NCI-H510A (cell line): ENCODE measurements at regions not wholly inside any gene's neighbourhood (a gene's known extent, or its start where the extent isn't known, plus 50 kb on each side); places are given as distances from the start of the nearest gene placed in this dataset.
"Not testable (repeated sequence)": the region's sequence is repeated elsewhere in the genome, so short reads cannot be mapped to it uniquely, and the experiment has no call there.

Source experiments
- DNase-seq: peaks from one replicate; lab custom pipeline; 2025; lab: John Stamatoyannopoulos, UW

- DNase-seq = no peak
Observed at GRCh38 chr9:73095425-73095824, 56.2 kb upstream of the ANXA1 start.

DNA sequence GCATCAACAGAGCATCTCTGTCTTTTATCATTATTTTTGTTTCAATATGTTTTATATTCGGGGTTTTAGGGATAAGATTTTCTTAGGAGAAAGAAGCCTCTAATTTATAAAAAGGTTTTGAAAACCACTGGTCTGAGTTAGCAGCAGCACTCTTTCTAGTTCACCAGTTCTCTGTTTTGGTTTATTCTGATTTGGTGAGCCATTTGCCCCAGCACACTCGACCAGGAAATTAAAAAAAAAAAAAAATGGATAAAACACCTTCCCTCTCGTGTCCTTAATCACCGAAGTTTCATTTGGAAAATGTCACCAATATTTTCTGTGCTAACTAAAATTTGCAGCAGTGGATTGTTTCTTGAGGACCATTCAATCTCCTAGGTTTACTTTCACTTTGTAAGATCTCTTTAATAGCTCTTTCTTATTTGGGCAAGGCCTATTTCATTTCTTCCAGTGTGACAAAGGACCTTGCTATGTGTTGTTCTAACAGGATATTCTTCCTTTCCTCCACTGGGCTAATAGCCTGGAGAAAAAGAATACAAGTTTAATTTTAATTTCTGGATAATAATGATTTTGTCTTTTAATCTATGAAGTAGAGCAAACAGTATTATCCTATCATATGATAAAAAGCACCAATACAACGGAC lies 57.8 kb upstream of the ANXA1 start:
- DNase-seq = no peak

DNA sequence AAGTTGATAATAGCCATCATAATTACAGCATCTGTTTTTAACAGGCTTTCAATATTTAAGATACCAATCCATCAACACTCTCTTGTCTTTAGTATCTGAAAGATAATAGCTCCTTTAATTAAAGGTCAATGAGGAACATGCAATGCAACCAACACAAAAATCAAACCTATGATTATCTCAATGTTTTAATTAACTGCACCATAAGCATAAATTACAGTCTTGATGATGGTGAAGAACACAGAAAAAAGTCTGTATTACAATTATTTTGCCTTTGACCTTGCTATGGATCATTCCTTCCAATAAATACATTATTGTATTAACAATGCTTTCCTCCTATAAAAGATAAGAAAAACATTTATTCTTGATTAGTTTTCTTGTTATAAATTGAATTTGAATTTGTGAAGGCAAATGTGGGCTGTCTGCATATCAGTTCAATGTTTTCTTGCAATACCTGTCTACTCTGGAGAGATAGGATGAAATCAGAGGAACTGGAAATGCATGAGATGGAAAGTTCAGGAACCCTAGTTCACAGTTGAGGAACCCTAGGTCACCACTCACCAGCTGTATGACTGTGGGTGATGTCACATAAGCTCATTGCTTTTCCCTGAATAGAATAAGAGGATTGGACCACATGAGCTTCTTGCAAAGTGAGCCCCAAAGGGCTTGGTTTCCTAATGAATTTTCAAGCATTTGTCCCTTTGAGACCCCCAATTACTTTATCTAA lies 58.5 kb upstream of the ANXA1 start:
- no peak for DNase-seq

DNA sequence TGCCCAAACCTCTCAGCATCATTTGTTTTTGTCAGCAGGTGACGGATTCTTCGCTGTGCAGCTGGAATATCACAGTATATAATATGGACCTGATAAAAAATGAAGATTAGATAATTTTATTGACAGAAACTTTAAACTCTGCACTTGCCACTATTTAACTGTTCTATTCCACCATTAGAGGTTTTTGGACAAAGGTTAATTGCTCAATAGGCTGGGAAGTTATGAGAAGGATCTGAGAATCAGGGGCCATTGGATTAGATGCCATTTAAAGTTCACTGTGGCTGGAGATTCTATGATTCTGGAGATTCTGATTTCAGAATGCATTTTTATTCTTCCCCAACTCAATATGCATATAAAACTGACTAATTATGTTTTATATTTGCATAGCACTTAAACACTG lies 59.8 kb upstream of the ANXA1 start:
- DNase-seq = no peak

DNA sequence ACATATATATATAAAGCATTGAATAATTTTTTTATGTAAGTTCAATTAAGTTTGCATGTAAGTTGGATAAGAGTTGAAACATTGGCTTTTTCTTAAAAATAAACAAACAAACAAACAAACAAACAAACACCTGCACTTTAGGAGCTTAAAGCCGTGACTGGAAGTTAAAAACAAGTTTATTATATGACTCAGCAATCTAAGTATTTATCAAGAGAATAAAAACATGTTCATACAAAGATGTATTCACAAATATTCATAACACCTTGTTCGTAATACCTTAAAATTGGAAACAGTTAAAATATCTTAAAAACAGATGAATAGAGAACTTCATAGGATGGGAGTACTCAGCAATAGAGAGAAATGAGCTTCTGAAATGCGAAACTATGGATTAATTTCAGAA lies 61.5 kb upstream of the ANXA1 start:
- DNase-seq = no peak

- no peak for DNase-seq
Observed at GRCh38 chr9:73089304-73089985, 62.2 kb upstream of the ANXA1 start.

DNA sequence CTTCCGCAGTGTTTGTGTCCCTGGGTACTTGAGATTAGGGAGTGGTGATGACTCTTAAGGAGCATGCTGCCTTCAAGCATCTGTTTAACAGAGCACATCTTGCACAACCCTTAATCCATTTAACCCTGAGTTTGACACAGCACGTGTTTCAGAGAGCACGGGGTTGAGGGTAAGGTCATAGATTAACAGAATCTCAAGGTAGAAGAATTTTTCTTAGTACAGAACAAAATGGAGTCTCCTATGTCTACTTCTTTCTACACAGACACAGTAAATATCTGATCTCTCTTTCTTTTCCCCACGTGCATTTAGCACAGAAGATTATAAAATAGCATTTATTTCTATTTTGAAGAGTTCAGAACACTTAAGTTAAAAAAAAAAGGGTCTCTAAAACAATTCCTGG lies 63.8 kb upstream of the ANXA1 start:
- not testable (repeated sequence) for DNase-seq

GRCh38 chr9:73083519-73083918 lies 68.1 kb upstream of the ANXA1 start:
- DNase-seq = no peak

DNA sequence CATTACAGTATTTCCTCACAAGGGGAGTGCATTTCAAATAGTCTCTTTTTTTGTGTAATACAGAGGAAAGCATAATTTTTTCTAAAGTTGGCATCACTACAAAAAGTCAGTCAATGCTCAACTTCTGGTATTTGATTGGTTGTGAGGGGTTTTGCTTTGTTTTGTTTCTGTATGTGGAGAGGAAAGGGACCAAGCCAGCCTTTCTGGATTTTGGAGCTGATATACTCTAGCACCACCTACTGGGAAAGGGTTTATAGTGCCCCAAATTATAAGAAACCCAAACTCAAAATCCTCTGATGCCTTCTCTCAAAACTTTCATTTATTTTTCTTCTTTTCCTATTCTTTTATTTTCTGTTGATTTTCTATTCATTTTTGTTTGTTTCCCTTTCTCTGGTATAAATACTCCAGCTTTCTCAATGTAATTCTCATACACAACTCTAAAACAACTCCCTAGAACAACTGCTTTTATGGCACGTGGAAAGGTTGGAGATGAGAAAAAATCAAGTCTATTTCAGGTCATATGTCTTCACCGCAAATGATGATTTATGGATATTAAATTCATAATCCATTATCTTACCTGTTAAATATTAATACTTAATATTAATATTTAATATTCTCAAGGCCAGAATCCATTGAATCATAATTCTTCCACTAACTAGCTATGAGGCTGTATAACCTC lies 69.5 kb upstream of the ANXA1 start:
- no peak for DNase-seq

- no peak for DNase-seq
Observed at GRCh38 chr9:73080110-73080694, 71.5 kb upstream of the ANXA1 start.

- DNase-seq = no peak
Observed at GRCh38 chr9:73079326-73079725, 72.3 kb upstream of the ANXA1 start.

DNA sequence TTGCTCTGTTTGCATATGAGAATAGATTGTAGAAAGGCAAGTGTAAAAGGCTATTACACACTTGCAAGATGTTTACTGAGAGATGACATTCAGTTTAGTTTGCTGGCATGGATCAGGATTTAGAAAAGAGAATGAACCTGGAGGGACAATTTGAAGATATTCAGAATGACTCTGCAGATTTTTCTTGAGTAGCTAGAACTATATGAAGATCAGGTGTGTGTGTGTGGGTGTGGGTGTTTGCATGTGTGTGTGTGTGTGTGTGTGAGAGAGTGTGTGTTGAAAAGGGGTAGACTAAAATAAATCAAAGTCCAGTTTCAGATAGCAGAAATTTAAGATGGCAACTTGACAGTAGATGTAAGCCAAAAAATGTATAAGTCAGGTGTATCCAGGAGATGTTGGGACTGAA lies 74.0 kb upstream of the ANXA1 start:
- no peak for DNase-seq

GRCh38 chr9:73076970-73077369 lies 74.7 kb upstream of the ANXA1 start:
- DNase-seq = no peak

GRCh38 chr9:73074176-73074708 lies 77.4 kb upstream of the ANXA1 start:
- no peak for DNase-seq

DNA sequence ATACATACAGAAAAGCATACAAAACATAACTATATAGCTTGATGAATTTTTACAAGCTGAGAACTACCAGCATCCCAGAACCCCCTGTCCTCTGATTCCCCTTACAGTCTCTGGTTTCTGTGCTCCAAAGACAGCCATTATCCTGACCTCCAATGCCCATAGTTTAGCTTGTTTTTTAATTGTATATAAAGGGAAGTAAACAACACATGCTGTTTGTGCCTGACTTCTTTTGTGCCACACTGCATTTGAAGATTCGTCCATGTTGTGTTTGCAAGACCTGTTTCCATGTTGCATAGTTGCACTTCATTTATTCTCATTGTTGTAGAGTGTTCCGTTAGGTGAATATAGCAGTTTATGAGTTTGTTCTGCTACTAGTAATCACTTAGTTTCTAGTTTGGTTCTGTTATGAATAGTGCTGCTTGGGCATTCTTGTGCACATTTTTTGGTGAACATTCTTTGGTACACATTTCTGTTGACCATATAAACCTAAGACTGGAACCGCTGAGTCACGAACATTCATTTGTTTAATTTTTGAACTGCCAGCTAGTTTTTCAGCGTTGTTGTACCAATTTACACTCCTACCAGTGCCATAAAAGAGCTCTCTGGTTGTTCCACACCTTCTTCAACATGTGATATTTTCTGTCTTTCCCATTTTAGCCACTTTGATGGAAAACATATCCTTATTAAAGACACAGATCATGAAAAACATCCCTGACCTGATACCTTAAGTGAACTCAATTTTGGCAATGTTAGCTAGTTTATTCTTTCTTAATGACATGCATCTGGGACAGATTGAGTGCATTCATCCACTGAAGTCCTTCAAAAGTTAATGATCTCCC lies 78.1 kb upstream of the ANXA1 start:
- DNase-seq = no peak

DNA sequence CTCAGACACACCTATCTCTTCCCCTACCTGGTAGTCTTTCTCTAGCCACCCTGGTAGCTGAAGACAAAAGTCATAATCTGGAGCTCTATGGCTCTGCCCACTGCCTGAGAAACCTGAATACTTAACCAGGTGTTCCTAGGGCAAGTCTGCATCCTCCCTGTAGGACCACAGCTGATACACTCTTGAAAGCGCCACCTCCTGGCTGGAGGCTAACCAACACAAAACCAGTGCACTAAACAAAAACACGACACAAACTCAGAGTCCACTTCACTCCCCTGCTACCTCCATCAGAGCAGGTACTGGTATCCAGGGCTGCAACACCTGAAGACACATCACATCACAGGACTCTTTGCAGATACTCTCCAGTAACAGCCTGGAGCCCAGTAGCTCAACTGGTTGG lies 84.6 kb upstream of the ANXA1 start:
- DNase-seq = no peak

DNA sequence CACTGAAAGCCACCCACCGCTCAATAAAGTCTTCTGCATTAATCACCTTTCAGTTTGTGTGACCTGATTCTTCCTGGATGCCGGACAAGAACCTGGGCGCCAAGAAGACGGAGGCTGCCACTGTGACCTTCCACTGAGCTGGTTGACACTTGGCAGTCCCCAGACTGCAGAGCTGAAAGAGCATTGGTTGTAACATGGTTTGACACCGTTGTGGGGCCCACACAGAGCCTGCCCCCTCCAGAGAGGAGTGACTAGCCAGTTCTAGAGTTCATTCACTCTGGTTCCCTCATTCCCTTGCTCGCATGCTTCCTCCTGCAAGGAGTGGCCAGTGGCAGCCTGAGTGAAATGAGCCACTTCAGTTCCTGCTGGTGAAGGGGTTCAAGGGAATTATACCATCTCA lies 86.2 kb upstream of the ANXA1 start:
- no peak for DNase-seq

DNA sequence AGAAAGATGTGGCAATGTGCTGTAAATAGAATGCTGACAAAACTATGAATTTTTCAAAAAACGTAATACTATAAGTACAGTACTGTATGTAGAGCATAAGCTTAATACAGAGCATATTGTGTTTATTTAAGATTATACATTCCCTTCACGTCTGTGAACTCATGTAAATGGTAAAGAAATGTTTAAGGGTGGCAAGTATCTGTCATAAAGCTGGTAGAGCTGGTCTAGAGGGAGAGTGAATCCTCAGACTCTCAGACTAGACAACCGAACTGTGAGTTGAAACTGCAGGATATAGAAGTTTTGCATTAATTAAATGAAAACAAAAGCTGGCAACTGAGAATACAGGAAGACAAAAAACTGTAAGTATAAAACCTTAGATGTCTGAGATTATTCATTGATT lies 87.3 kb upstream of the ANXA1 start:
- no peak for DNase-seq

DNA sequence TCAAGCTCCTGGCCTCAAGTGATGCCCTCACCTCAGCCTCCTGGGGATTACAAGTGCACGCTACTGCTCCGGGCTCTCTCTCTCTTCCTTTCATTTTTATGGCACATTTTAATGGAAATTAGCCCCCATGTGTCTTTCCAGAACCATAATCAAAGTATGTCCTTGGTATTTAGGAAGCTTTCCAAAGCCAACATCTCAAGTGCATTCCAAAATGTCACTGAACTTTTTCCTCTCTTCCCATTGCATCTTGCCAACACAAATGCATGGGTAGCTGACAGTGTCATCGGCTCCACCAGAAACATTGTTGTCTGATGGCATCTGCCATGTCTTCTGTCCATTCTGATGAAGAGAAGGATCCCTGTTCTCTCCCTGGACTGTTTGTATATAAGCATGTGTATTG lies 90.5 kb upstream of the ANXA1 start:
- DNase-seq = no peak

- DNase-seq = no peak
Observed at GRCh38 chr9:73059247-73059646, 92.4 kb upstream of the ANXA1 start.

DNA sequence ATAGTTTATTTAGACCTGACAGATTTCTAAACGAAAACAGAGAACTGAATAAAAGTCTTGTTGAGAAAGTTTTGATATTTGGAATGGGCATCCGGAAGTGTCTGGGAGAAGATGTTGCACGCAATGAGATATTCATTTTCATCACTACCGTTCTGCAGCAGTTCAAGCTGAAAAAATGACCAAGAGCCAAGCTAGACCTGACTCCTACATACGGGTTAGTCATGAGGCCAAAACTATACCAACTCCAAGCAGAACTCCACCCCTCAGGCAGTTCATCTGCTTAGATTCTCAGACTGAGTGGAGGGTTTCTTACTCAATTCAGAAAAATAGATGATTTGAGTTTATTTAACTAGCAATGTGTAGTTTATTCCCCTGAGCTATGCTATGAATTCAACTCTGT lies 95.4 kb upstream of the ANXA1 start:
- no peak for DNase-seq
